AG20443 (cell line): ENCODE measurements at regions not wholly inside any gene's neighbourhood (a gene's known extent, or its start where the extent isn't known, plus 50 kb on each side); places are given as distances from the start of the nearest gene placed in this dataset.
"Not testable (repeated sequence)": the region's sequence is repeated elsewhere in the genome, so short reads cannot be mapped to it uniquely, and the experiment has no call there.

Experiments
- DNase-seq: peaks from one replicate; pipeline ENCODE4 v3.0.0; 2012; ENCODE audit warnings: low spot score, mixed read lengths

GRCh38 chr5:2169850-2170760, 287.4 kb upstream of the IRX4 start:
- no peak for DNase-seq

DNA sequence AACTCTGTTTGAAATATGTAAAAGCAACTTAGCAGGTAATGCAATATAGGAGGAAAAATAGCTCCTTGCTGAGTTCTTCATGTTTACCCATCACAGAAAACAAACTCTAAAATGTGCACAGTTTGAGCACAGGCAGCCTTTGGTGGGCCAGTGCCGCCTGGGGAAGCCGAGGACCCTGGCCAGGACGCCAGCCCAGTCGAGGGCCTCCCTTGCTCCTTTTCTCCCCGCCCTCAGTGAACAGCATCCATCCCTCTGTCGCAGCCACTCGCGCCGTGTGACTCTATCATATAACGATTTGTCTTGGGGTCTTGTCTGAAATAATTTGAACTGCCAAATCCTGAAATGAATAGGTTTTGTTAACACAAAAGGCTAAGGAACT, 286.7 kb upstream of the IRX4 start:
- DNase-seq: no peak

DNA sequence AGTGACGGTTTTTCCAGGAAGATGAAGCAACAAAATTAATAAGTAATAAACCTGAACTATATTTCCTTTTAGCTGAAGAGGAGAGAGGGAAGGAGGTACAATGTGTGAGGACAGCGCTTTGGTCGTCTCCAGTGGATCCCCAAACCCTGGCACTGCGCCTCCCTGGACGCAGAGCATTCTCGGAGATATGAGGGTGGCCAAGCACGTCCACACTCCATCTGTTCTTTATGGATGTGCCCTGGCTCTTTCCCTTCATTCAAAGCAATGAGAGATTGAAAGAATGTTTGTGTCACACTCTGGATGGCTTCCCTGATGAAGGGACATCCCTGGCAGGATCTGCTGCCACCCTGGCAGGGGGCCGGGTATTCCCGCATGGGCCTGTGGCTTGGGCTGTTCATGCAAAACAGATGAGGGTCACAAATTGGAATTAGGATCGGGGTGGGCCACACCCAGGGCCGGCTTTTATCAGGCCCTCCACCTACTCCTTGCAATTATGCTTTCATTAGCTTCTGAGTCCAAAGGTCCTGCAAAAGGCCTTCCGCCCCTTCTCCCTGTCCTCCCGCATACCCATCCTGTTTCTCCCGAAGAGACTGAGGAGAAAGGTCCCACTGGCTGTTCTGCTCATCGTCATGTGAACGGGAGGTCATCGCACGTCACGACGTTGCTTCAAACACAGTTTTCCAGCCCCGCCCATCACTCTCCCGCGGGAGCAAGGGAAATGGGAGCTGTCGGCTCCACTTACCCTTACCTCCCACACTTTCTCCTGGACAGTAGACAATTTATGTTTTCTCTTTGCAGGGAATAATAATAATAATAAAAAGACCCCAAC, 286.1 kb upstream of the IRX4 start:
- DNase-seq: no peak

GRCh38 chr5:2167671-2168070, 284.9 kb upstream of the IRX4 start:
- DNase-seq: no peak

- DNase-seq: no peak
Measured at GRCh38 chr5:2166979-2167377, 284.3 kb upstream of the IRX4 start.

DNA sequence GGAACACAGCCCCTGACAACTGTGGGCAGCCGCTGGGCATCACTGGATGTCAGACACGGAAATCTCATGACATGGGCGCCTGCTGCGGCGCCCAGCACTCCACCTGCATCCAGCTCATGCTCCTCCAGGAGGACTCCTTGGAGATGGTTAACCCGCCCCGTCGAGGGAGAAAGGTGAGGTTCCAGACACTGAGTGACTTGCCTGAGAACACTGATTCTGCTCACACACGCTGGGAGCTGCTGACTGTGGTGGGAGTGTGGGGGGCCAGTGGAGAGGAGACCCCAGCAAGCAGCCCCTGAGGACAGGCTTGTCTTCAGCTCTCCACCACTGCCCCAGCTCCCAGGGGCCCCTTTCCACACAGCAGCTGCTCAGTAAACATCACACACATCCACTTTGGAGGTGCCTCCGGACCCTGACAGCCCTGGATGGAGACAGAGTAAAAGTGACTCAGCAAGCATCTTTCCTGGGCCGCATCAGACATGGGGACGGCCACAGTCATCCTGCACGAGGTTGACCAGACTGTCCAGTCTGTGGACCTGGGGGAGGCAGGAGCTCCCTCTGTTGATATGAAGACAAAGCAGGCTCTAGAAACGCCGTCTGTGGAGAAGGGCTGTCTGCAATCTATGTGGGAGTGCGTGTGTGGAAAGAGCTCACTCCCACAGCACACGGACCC, 283.7 kb upstream of the IRX4 start:
- DNase-seq: no peak

- no peak for DNase-seq
Measured at GRCh38 chr5:2165615-2166305, 283.0 kb upstream of the IRX4 start.

GRCh38 chr5:2165203-2165602, 282.5 kb upstream of the IRX4 start:
- no peak for DNase-seq

- DNase-seq: no peak
Measured at GRCh38 chr5:2164586-2164985, 281.9 kb upstream of the IRX4 start.

DNA sequence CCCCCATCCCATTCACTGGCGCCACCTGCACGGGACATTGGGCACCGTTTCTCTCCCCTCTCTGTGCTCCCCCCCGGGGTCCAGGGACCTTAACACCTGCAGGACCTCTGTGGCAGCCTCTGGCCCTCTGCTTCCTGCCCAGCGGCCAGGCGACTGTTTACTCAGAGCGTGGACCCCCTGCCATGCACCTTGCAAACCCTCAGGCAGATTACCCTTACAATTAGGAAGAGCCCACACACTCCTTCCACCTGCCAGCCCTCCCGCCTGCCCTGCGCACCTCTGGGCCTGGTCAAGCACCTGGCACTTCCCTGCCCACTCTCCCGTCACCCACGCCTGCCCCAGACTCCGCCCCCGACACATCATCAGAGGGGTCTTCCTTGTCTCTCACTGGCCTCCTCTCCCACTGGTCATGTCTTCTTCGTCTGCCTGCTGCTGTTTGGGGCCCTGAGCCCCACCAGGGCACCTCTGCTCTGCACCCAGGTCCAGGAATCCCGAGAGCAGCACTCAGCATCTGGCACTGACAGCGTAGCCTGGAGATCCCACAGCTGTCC, 281.3 kb upstream of the IRX4 start:
- DNase-seq: no peak

DNA sequence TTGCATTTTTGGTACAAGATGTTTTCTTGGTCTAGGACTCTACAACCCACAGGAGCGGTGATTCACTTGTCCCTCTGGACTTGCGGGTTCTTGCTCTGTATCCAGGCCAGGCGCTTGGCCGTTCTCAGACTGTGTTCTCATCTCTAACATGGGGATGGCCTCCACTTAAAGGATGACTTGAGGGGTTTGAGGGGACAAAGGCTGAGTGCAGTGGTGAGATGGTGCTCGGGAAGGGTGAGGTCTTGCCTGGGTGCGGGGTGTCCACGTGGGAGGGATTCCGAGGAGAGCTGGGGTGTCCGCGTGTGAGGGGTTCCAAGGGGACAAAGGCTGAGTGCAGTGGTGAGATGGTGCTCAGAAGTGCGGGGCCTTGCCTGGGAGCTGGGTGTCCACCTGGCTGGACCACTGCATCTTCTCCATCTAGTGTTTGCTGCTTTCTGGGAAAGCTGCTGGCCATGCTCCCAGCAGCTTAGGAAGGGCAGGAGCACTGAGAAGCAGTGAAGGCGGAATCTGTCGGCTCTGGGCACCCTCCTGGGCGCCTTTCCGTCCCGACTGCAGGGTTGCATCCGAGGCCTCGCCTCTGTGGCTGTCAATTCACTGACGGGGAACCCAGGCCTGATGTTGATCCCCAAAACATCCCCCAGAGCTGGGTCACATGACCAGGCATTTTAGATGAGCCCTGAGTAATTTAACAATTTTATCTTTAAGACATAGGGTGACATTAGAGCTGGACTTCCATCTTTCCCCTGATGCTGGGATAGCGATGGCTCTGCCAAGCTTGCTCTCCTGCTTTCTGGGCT, 280.5 kb upstream of the IRX4 start:
- DNase-seq: no peak

GRCh38 chr5:2160811-2161210, 278.1 kb upstream of the IRX4 start:
- no peak for DNase-seq

DNA sequence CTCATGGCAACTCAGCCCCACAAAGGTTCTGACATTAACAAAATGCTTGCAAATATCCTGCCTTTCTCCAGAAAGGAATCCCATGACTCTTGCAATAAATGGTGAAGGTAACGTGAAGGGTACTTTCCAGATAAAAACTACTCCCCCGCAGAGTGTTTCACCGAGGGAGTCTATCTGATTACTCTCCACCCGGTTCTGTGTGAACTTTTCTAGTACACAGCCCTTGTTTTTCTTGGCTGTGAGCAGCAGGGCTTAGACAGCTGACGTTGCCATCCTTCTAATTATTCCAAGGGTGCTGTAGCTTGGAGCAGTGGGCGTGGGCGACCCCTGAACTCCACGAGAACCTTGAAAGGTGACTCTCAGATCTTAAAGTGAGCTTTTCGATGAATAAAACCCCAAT, 276.0 kb upstream of the IRX4 start:
- DNase-seq: no peak

GRCh38 chr5:2158109-2158508, 275.4 kb upstream of the IRX4 start:
- DNase-seq: no peak

GRCh38 chr5:2157372-2157771, 274.6 kb upstream of the IRX4 start:
- DNase-seq: no peak

DNA sequence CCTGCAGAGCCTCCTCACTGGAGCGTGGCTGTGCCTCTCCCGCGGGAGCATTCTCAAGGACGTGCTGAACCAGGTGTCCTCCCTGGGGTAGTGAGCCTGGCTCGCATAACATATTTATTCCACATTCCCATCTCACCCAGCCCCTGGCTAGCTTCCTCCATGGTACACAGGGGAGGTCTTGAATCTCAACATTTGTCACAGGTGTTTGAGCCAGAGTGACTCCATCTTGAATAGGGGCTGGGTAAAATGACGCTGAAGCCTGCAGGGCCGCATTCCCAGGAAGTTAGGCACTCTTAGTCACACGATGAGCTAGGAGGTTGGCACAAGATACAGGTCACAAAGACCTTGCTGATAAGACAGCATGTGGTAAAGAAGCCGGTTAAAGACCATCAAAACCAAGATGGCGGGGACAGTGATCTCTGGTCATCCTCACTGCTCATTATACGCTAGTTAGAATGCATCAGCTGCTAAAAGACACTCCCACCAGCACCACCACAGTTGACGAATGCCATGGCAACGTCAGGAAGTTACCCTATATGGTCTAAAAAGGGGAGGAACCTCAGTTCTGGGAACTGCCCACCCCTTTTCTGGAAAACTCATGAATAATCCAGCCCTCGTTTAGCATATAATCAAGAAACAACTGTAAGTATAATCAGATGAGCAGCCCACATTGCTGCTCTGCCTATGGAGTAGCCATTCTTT, 273.8 kb upstream of the IRX4 start:
- no peak for DNase-seq

GRCh38 chr5:2155556-2155955, 272.8 kb upstream of the IRX4 start:
- no peak for DNase-seq

GRCh38 chr5:2153802-2154201, 271.1 kb upstream of the IRX4 start:
- no peak for DNase-seq

DNA sequence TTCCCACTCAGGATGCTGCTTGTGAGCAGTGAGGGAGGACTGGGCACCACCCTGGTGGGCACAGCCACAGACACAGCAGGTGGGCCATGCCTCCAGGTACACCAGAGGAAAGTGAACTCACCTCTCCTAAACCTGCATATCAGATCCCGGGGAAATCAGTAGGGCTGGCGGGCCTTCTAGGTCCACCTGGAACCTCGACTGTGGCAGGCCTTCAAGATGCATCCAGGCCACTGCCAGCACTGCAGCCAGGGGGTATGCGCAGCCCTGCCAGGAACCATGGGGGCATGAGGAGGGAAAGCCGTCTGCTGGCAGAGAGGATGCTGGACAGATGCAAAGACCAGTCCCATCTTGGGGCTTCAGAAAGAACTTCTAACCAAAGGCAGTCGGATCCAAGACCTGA, 270.6 kb upstream of the IRX4 start:
- no peak for DNase-seq

DNA sequence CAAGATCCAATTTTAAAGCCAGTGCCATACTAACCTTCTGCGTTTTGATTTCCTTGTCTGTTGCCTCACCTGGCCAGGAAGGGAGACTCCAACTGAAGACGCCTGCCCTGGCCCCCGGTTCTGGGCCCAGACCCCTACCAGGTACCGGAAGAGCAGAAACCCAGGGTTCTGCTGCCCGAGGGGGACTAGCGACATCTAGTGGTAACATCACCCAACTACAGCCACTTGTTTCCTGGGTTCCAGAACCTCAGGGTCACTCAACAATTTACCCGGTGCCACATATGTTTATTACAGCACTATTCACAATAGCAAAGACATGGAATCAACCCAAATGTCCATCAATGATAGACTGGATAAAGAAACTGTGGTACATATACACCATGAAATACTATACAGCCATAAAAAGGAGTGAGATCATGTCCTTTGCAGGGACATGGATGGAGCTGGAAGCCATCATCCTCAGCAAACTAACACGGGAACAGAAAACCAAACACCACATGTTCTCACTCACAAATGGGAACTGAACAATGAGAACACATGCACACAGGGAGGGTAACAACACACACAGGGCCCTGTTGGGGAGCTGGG, 268.7 kb upstream of the IRX4 start:
- DNase-seq: not testable (repeated sequence)
